ENCODE measurements at regions not wholly inside any gene's neighbourhood (a gene's known extent, or its start where the extent isn't known, plus 50 kb on each side); places are given as distances from the start of the nearest gene placed in this dataset.

DNA sequence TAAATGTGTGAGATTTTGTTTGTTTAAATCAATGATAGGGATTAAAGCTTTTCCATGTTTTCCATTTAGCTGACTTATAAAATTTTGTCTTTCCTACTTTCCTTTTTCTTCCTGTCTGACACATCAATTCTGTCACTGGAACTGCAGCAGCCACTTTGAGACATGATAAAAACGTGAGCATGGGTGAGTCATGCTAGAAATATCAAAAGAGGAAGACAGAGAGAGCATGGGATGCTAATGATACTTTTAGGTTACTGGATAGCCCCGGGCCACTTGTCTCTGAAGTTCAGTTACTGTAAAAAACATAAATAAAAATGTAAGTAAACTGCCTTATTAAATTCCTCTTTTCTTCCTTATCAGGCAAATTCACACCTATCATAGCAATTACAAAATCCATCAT is 1332.0 kb upstream of the PCDH20 start:
- CTCF ChIA-PET = no interaction called here
- Histone ChIP-seq H3K4ac (ENCODE audit: low read depth, low read length) (no peak overlapping the region), H2BK120ac (ENCODE audit: low read depth, low read length) (no peak overlapping the region), H3K79me1 (ENCODE audit: low read depth in 1 of 2, low read length in 2 of 2) (no peaks in the 10 kb centered on the region), H4K5ac (ENCODE audit: low read depth, low read length) (no peak overlapping the region), H2BK20ac (ENCODE audit: low read depth, low read length) (no peak overlapping the region), H3K36me3 (ENCODE audit: control insufficient read depth, insufficient read depth, low read length) (no peaks in the 10 kb centered on the region), H3K23ac (ENCODE audit: low read depth, low read length) (no peak overlapping the region), H3K4me2 (ENCODE audit: low read depth, low read length) (no peak overlapping the region), H3K9ac (ENCODE audit: low read depth, low read length) (no peak overlapping the region), H3K18ac (ENCODE audit: low read depth, low read length) (no peak overlapping the region), H2AK9ac (replicated peaks; ENCODE audit: low read depth, low read length, poor library complexity) (no peak overlapping the region), H2AK5ac (ENCODE audit: low read depth, low read length) (no peak overlapping the region), H3K56ac (ENCODE audit: extremely low read depth, insufficient read depth, low read length) (no peak overlapping the region), H3K4me1 (ENCODE audit: control insufficient read depth, insufficient read depth, low read length) (no peaks in the 10 kb centered on the region), H2BK5ac (ENCODE audit: low read depth, low read length, poor library complexity, severe bottlenecking) (no peak overlapping the region), H4K91ac (ENCODE audit: insufficient read depth, low read depth, low read length) (no peak overlapping the region), H2AFZ (replicated peaks; ENCODE audit: low read length, poor library complexity) (no peak overlapping the region), H3K27ac (ENCODE audit: insufficient read depth, low read length) (no peak overlapping the region), H3K9me3 (ENCODE audit: control insufficient read depth, insufficient read depth, low read length) (no peaks in the 10 kb centered on the region), H4K20me1 (ENCODE audit: insufficient read depth, low read length) (no peaks in the 10 kb centered on the region), H3K27me3 (ENCODE audit: control insufficient read depth, insufficient read depth, low read length) (no peaks in the 10 kb centered on the region), H3K9me1 (ENCODE audit: insufficient read depth, low read length) (no peaks in the 10 kb centered on the region; the same call in 1 of the 2 replicates), H3K14ac (replicated peaks; ENCODE audit: low read depth, low read length) (no peak overlapping the region), H2BK15ac (ENCODE audit: low read depth, low read length) (no peak overlapping the region), H3K4me3 (ENCODE audit: insufficient read depth, low read depth, low read length) (no peak overlapping the region), H4K8ac (ENCODE audit: low read depth in 2 of 2, low read length in 2 of 2) (no peak overlapping the region; a peak in 1 of 4 replicates)
- no peak for TF ChIP-seq MAFK (IDR thresholded peaks at IDR 0.05; ENCODE audit: low read depth, low read length)
- TF ChIP-seq BHLHE40 (IDR thresholded peaks at IDR 0.05; ENCODE audit: low read depth, low read length) = peak; percentile 96
- no CpG with 5 or more reads among the region's 2 CpGs for WGBS, 2 experiments (ENCODE audit: extremely low coverage in 2 of 2, insufficient read length in 1 of 2)
- no TSS peak for BruUV-seq (replicated peaks)
- POLR2A ChIA-PET (ENCODE audit: unreplicated experiment) = no interaction called here
- DNase-seq (peak; percentile 51), ATAC-seq (ENCODE audit: low read depth) (peak; percentile 62)
- intact Hi-C loops (cut with micrococcal nuclease) = no loop called here
- in situ Hi-C loops (cut with MboI; ENCODE audit: low sequenced_read_pairs) = no loop called here
- dilution Hi-C loops (cut with HindIII; ENCODE audit: low sequenced_read_pairs, unreplicated experiment) = no loop called here
